Neural cell (in vitro differentiated cells): ENCODE measurements at regions not wholly inside any gene's neighbourhood (a gene's known extent, or its start where the extent isn't known, plus 50 kb on each side); places are given as distances from the start of the nearest gene placed in this dataset.

Experiments used
- EP300 ChIP-seq: fragments of 450-650 bp; conservative IDR thresholded peaks from 2 replicates; pipeline ENCODE4 v1.6.1; 2014; ENCODE audit warnings: antibody characterized with exemption, mild to moderate bottlenecking, moderate library complexity; ENCODE audit not compliant: poor library complexity, severe bottlenecking
- EZH2 ChIP-seq: fragments of 200-600, 300-800 bp; shearing (Covaris generic), sonication (generic); IDR thresholded peaks from 2 replicates; pipeline ENCODE4 v1.6.1; 2014; ENCODE audit warnings: antibody characterized with exemption, low read length, borderline replicate concordance, mild to moderate bottlenecking; ENCODE audit not compliant: insufficient read depth, poor library complexity, severe bottlenecking
- MXI1 ChIP-seq: fragments of 450-650 bp; conservative IDR thresholded peaks from 2 replicates; pipeline ENCODE4 v1.6.1; 2014; ENCODE audit warnings: antibody characterized with exemption, mild to moderate bottlenecking; ENCODE audit not compliant: poor library complexity, severe bottlenecking
- POLR2AphosphoS5 ChIP-seq: IDR thresholded peaks from 2 replicates; pipeline ENCODE4 v1.6.1; 2012
- RAD21 ChIP-seq: fragments of 450-650 bp; conservative IDR thresholded peaks from 2 replicates; pipeline ENCODE4 v1.6.1; 2014; ENCODE audit warnings: antibody characterized with exemption, mild to moderate bottlenecking, moderate library complexity
- REST ChIP-seq: IDR thresholded peaks from 2 replicates; pipeline ENCODE4 v1.6.1; 2012; ENCODE audit warnings: borderline replicate concordance
- SMC3 ChIP-seq: fragments of 450-650 bp; conservative IDR thresholded peaks from 2 replicates; pipeline ENCODE4 v1.6.1; 2014; ENCODE audit warnings: antibody characterized with exemption, mild to moderate bottlenecking, moderate library complexity; ENCODE audit not compliant: poor library complexity
- TAF1 ChIP-seq: IDR thresholded peaks from 2 replicates; pipeline ENCODE4 v1.6.1; 2012; ENCODE audit warnings: low read depth
- TF ChIP-seq, protein P1 (sequence below): fragments of 450-650 bp; IDR thresholded peaks from 2 replicates; pipeline ENCODE4 v1.5.1; 2014; ENCODE audit warnings: antibody characterized with exemption, mild to moderate bottlenecking, moderate library complexity; ENCODE audit not compliant: poor library complexity, severe bottlenecking

GRCh38 chr13:61546413-61546812 is 130.8 kb upstream of the PCDH20 start:
- TF ChIP-seq EZH2 (no peak), POLR2AphosphoS5 (no peak), RAD21 (no peak), REST (no peak), MXI1 (no peak), EP300 (no peak), TAF1 (no peak), SMC3 (no peak)
- TF ChIP-seq, protein P1, sequence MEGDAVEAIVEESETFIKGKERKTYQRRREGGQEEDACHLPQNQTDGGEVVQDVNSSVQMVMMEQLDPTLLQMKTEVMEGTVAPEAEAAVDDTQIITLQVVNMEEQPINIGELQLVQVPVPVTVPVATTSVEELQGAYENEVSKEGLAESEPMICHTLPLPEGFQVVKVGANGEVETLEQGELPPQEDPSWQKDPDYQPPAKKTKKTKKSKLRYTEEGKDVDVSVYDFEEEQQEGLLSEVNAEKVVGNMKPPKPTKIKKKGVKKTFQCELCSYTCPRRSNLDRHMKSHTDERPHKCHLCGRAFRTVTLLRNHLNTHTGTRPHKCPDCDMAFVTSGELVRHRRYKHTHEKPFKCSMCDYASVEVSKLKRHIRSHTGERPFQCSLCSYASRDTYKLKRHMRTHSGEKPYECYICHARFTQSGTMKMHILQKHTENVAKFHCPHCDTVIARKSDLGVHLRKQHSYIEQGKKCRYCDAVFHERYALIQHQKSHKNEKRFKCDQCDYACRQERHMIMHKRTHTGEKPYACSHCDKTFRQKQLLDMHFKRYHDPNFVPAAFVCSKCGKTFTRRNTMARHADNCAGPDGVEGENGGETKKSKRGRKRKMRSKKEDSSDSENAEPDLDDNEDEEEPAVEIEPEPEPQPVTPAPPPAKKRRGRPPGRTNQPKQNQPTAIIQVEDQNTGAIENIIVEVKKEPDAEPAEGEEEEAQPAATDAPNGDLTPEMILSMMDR = no peak
